Cardiac muscle cell (in vitro differentiated cells and primary cell): ENCODE measurements at regions not wholly inside any gene's neighbourhood (a gene's known extent, or its start where the extent isn't known, plus 50 kb on each side); places are given as distances from the start of the nearest gene placed in this dataset.

Experiments used
- DNase-seq, 2 donors: peaks; one replicate each; pipeline versions ENCODE4 v3.0.0 to v3.0.0-alpha.2; 2010 to 2017; ENCODE audit warnings: low read depth in 1 of 2, low spot score in 1 of 2
- H3K27ac ChIP-seq: fragments of 200-600 bp; sonication (generic); 2 replicates; pipeline ENCODE4 v1.5.1; 2016
- H3K27me3 ChIP-seq: fragments of 200-600 bp; sonication (generic); 2 replicates; pipeline ENCODE4 v1.6.0; 2016; ENCODE audit warnings: control low read depth
- H3K36me3 ChIP-seq: fragments of 200-600 bp; sonication (generic); 2 replicates; pipeline ENCODE4 v1.5.1; 2016; ENCODE audit warnings: control low read depth
- H3K4me1 ChIP-seq: fragments of 200-600 bp; sonication (generic); 2 replicates; pipeline ENCODE4 v1.8.1; 2017; ENCODE audit warnings: low read depth, mild to moderate bottlenecking, mixed run types
- H3K4me3 ChIP-seq: fragments of 200-600 bp; sonication (generic); 2 replicates; pipeline ENCODE4 v1.5.1; 2016; ENCODE audit warnings: mild to moderate bottlenecking
- H3K9me3 ChIP-seq: fragments of 200-600 bp; sonication (generic); 2 replicates; pipeline ENCODE4 v1.5.1; 2017; ENCODE audit warnings: low read depth, mild to moderate bottlenecking, control low read depth
- TF ChIP-seq, protein P1 (sequence below): IDR thresholded peaks from 2 replicates; pipeline ENCODE4 v1.5.1; 2012; ENCODE audit warnings: low read depth, mild to moderate bottlenecking, low read length

- no peak overlapping the region for H3K27ac ChIP-seq
- H3K9me3 ChIP-seq: no peaks in the 10 kb centered on the region
- TF ChIP-seq, protein P1, sequence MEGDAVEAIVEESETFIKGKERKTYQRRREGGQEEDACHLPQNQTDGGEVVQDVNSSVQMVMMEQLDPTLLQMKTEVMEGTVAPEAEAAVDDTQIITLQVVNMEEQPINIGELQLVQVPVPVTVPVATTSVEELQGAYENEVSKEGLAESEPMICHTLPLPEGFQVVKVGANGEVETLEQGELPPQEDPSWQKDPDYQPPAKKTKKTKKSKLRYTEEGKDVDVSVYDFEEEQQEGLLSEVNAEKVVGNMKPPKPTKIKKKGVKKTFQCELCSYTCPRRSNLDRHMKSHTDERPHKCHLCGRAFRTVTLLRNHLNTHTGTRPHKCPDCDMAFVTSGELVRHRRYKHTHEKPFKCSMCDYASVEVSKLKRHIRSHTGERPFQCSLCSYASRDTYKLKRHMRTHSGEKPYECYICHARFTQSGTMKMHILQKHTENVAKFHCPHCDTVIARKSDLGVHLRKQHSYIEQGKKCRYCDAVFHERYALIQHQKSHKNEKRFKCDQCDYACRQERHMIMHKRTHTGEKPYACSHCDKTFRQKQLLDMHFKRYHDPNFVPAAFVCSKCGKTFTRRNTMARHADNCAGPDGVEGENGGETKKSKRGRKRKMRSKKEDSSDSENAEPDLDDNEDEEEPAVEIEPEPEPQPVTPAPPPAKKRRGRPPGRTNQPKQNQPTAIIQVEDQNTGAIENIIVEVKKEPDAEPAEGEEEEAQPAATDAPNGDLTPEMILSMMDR: no peak
- no peaks in the 10 kb centered on the region for H3K36me3 ChIP-seq
- no peak overlapping the region for H3K4me3 ChIP-seq
- no peaks in the 10 kb centered on the region for H3K4me1 ChIP-seq
- no peak for DNase-seq
- no peaks in the 10 kb centered on the region for H3K27me3 ChIP-seq
Measured at GRCh38 chr10:121242741-121243608, 355.3 kb downstream of the FGFR2 start.

DNA sequence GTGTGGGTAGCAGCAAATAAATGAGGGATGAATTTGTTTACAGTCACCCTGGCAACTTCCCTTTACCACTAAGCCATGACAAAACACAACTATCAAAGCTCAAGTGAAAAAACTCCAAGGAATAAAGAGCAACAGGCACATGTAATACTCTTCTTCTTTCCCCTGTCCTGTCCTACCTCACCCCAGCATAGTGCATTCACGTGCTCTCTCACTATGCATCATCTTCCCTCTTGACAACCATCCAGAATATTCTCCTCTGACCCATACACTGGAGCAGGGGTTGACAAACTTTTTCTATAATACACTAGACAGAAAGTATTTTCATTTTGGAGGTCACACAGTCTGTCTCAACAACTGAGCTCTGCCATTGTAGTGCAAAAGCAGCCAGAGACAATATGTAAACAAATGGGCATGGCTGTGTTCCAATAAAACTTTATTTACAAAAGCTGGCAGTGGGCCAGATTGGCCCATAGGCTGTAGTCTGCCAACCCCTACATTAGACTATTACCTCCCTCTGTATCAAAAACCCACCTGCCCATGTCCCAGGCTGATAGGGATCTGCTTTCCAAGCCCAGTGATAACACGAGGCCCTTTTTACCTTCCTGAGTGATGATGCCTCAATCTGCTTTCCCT is 354.5 kb downstream of the FGFR2 start:
- no peaks in the 10 kb centered on the region for H3K9me3 ChIP-seq
- H3K4me3 ChIP-seq: no peak overlapping the region
- no peak overlapping the region for H3K27ac ChIP-seq
- H3K4me1 ChIP-seq: no peaks in the 10 kb centered on the region
- no peak for DNase-seq
- TF ChIP-seq, protein P1: no peak
- H3K27me3 ChIP-seq: no peaks in the 10 kb centered on the region
- no peaks in the 10 kb centered on the region for H3K36me3 ChIP-seq

DNA sequence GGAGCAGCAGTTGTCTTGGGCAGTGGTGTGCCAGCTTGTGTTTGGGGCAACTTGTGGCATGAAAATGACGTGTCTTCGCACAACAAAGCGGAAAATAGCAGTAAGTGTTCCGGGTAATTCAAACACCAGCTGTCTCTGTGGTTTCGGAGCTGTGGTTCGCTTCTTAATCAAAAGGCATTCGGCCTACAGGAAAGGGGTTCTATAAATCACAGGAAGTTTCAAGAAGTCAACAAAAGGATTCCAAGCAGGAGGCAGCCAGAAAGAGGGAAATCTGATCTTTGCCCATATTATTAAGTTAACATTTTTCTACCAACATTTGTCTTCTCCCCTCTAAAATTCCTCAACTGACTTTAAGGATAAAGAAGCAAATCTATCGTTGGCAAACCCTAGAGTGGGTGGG is 353.4 kb downstream of the FGFR2 start:
- H3K27me3 ChIP-seq: no peaks in the 10 kb centered on the region
- H3K9me3 ChIP-seq: no peaks in the 10 kb centered on the region
- H3K27ac ChIP-seq: no peak overlapping the region
- TF ChIP-seq, protein P1: no peak
- H3K4me1 ChIP-seq: no peaks in the 10 kb centered on the region
- no peaks in the 10 kb centered on the region for H3K36me3 ChIP-seq
- no peak overlapping the region for H3K4me3 ChIP-seq
- DNase-seq: no peak

- H3K4me3 ChIP-seq: no peak overlapping the region
- H3K27me3 ChIP-seq: no peaks in the 10 kb centered on the region
- no peaks in the 10 kb centered on the region for H3K9me3 ChIP-seq
- TF ChIP-seq, protein P1: no peak
- no peak for DNase-seq
- no peaks in the 10 kb centered on the region for H3K36me3 ChIP-seq
- H3K4me1 ChIP-seq: no peaks in the 10 kb centered on the region
- no peak overlapping the region for H3K27ac ChIP-seq
Measured at GRCh38 chr10:121245754-121246153, 352.5 kb downstream of the FGFR2 start.

GRCh38 chr10:121248266-121248665 is 350.0 kb downstream of the FGFR2 start:
- Histone ChIP-seq H3K27ac (no peak overlapping the region), H3K27me3 (no peaks in the 10 kb centered on the region), H3K36me3 (no peaks in the 10 kb centered on the region), H3K9me3 (no peaks in the 10 kb centered on the region), H3K4me3 (no peak overlapping the region), H3K4me1 (no peaks in the 10 kb centered on the region)
- DNase-seq: no peak
- TF ChIP-seq, protein P1: no peak
